PFSK-1 (cell line): ENCODE measurements at regions not wholly inside any gene's neighbourhood (a gene's known extent, or its start where the extent isn't known, plus 50 kb on each side); places are given as distances from the start of the nearest gene placed in this dataset.

Experiments
- FOXP2 ChIP-seq: optimal IDR thresholded peaks from 2 replicates; pipeline ENCODE3; 2011; ENCODE audit warnings: borderline replicate concordance, control low read depth, inconsistent platforms; ENCODE audit not compliant: insufficient read depth; ENCODE audit errors: extremely low read length, extremely low read depth
- POLR2AphosphoS5 ChIP-seq: IDR thresholded peaks from 2 replicates; pipeline ENCODE4 v1.6.1; 2012; ENCODE audit warnings: low read depth, mild to moderate bottlenecking, control low read depth, low read length, moderate library complexity
- REST ChIP-seq, 2 experiments: IDR thresholded peaks; 2 replicates each; pipeline versions ENCODE4 v1.6.1 to v1.8.0; 2011 to 2012; ENCODE audit warnings: low read depth in 2 of 2, low read length in 2 of 2, control low read depth in 1 of 2, inconsistent platforms in 1 of 2, mild to moderate bottlenecking in 1 of 2, moderate library complexity in 1 of 2; ENCODE audit not compliant: insufficient read depth in 1 of 2
- SIN3A ChIP-seq: IDR thresholded peaks from 2 replicates; pipeline ENCODE4 v1.6.1; 2012; ENCODE audit warnings: mild to moderate bottlenecking, low read length, moderate library complexity, borderline replicate concordance; ENCODE audit not compliant: insufficient read depth
- TAF1 ChIP-seq: IDR thresholded peaks from 2 replicates; pipeline ENCODE4 v1.6.1; 2012; ENCODE audit warnings: low read length, control low read depth, borderline replicate concordance; ENCODE audit not compliant: insufficient read depth

DNA sequence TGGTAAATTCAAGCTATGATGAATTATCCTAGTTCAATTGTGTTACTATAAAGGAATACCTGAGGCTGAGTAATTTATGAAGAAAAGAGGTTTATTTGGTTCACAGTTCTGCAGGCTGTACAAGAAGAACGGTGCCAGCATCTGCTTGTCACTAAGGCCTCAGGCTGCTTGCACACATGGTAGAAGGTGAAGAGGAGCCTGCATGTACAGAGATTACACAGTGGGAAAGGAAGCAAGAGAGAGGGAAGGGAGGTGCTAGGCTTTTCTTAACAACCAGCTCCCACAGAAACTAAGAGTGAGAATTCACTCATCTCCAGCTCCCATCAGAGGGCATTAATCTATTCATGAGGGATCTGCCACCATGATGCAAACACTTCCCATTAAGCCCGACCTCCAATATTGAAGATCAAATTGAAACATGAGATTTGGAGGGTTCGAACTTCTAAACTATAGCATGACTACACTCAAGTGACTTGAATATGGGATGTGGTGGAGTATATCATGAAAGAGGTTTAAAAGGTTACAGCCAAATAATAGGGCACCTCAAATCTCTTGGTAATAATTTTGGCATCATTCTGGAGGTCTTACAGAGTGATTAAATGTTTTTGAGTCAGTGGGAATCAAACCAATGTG is 58.4 kb upstream of the ETAA1 start:
- no peak for TF ChIP-seq POLR2AphosphoS5
- TF ChIP-seq REST (IDR thresholded peaks at IDR 0.05; ENCODE audit: insufficient read depth in 1 of 2, low read depth in 2 of 2, low read length in 2 of 2) = no peak
- TF ChIP-seq SIN3A = no peak
- TF ChIP-seq TAF1 = no peak
- TF ChIP-seq FOXP2 = no peak
